ENCODE measurements at regions not wholly inside any gene's neighbourhood (a gene's known extent, or its start where the extent isn't known, plus 50 kb on each side); places are given as distances from the start of the nearest gene placed in this dataset.

DNA sequence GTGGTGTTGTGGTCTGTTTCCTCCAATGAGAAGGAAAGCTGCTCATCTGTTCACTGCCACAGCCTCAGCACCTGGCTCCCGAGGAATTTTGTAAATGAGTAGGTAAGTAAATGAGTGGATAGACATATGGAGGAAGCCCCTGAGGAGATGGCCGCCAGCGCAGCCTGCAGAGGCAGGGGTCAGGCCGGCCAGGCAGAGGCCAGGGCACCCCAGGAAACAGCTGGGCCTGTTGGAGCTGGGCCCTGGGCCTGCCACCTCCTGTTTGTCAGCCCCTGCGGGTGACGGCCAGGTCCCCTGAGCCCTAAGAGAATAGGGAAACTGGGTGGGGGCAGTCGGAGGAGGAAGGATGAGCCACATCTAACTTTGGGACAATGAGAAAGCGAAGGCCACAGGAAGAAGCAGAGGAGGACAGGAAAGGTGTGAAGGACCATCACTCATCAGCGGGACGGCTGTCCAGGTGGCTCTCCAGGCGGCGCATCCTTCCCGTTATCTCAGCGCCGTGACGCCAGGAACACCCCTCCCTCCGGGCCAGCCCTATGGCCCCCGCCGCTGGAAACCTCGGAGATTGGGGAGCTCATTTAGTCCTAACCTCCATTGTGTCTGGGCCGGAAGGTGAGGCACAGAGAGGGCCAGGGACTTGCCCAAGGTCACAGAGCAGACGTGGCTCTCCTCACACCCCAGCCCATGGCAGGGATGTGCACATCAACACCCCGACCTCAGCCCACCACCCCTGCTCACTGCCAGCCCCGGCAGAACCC is 142.3 kb upstream of the UNC5B start:
- no peak for DNase-seq (ENCODE audit: low read depth)

DNA sequence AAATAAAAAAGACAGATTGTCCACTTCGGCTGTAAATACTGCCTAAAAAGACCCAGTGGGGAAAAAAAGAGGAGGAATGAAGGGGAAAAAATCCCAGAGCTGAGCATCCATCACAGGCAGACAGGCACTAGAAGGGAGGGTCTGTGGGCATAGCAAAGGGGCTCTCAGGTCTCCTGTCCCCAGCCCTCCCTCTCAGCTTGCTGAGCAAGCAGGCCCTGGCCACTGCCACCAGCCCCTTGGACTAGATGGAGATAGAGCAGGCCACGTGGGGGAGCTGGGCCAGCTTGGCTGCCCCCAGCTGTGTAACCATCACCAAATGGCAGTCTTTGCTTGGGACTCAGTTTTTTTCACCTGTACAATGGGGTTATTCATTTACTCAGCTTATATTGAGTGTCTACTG is 141.6 kb upstream of the UNC5B start:
- no peak for DNase-seq (ENCODE audit: low read depth)

DNA sequence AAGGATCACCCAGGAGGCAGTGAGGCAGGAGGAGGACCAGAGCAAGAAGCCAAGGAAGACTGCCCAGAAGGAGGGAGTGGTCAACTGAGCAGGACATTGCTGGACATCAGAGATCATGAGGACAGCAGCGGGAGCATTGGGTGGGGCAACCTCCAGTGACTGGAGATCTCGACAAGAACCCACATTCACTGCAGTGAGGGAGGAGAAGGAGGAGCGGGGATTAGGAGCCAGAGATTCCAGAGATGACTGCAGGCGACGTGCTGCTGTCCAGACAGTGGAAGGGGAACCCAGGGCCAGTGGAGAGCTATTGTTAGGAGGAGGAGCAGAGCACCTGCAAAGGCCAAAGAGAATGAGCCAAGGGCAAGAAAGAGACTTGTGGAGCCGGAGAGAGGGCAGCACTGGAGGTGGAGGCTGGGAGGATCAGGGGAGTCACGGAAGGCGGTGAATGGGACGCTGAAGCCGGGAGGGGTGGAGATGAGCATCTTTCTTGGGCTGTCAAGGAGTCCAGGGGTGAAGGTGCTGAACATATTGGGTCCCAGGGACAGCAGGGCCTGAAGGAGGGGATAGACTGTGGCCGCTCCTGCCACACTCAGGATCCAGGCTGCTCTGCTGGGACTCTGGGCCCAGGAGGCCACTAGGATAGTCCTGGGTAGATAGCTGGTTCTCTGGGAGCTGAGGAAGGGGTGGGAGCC is 140.1 kb upstream of the UNC5B start:
- no peak for DNase-seq (ENCODE audit: low read depth)

DNA sequence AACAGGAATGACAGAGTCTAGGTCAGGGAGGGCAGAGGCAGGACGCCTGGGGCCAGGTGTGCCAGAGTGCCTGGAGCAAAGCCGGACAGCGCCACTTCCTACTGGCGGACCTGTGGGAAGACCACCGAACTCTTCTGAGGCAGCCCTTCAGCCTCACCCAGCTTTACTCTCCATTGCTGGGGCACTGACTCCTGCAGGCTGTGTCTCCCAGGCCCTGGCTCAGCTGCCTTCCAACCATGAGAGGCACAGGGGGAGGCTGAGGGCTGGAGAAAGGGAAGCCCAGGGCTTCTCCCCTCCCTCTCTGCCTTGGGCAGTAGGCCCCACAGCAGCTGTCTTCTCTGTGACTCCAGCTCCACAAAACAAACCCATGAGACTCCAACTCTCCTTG is 139.6 kb upstream of the UNC5B start:
- DNase-seq (ENCODE audit: low read depth), result no peak

DNA sequence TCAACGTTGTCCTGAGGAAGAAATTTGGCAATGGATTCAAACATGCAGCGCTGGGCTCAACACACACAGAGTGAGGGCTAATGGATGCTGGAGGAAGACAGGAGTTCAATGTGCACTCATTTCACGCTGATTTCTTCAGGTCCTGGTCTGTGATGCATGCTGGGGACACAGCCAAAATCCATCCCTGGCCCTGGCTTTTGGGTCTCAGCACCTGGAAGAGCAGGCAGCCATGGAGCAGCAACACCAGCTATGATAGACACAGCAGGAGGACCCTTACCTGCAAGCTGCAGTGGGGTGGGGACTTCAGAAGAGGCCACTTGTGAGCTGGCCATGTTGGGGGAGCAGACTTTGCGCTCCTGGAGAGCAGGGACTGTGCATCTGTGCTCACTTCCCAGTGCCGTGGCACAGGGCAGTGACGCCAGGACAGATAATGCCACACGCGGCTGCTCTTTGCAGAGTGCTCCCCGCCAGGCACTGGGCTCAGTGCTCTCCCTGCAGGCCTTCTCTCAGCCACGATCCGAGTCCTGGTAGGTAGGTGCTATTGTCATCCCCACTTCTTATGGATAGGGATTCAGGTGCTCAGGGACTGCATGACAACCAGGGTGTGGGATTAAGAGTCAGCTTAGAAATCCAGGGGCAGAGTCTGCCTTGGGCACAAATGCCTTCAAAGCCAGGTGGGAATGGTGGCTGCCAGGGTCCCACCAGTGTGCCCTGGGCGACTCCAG is 138.8 kb upstream of the UNC5B start:
- DNase-seq (ENCODE audit: low read depth), result no peak

DNA sequence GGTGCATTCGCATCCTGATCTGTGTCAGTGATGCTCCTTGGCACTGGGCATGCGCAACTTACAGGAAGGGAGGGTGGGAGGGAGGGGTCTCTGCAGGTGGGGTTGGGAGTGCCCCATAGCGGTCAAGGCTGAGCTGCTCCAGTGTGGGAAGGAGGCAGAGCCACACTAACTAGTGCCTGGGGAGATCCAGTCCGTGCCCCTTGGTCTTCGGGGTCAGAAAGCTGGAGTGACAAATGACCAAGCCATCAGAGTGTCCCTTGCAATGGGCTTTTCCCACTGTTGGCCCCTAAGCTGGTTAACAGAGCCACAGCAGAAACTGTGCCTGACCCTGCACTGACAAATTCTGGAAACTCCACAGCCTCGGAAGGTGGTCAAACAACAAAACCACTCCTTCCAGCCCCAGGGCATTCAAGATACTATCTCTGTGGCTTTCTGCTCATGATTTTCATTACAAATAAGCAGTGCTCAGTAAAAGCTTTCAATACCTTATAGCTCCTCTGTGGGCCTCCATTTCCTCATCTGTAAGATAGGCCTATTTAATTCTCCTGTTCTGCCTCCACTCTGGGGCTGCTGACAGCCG is 138.1 kb upstream of the UNC5B start:
- no peak for DNase-seq (ENCODE audit: low read depth)

DNA sequence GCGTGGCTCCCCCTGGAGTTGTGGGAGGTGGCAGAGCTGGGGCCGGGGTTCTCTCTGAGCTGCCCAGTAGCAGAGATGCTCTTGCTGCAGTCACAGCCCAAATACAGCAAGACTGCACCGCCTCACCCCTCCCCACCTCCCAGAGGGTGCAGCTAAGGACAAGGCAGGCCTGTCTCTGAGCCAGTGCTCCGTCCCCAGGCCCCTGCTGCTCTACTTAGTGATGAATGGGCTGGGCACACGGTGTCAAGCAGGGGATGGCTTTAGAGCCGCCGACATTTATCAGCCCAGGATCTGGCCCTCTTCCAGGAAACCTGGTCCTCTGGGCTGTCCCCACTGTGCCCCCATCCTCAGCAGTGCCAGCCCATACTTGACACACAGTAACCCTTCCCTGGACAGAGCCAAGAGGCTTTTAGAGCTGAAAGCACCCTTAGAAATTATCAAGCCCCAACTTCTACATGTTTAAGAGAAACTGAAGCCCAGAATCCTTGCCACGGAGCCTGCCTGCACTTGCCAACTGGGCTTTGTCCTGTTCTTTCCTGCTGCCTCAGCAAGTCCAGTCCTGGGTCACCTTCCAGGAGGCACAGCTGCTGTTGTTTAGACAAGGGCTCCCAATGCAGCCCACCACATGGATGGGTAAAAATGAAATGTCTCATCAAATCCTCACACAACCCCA is 137.1 kb upstream of the UNC5B start:
- no peak for DNase-seq (ENCODE audit: low read depth)

DNA sequence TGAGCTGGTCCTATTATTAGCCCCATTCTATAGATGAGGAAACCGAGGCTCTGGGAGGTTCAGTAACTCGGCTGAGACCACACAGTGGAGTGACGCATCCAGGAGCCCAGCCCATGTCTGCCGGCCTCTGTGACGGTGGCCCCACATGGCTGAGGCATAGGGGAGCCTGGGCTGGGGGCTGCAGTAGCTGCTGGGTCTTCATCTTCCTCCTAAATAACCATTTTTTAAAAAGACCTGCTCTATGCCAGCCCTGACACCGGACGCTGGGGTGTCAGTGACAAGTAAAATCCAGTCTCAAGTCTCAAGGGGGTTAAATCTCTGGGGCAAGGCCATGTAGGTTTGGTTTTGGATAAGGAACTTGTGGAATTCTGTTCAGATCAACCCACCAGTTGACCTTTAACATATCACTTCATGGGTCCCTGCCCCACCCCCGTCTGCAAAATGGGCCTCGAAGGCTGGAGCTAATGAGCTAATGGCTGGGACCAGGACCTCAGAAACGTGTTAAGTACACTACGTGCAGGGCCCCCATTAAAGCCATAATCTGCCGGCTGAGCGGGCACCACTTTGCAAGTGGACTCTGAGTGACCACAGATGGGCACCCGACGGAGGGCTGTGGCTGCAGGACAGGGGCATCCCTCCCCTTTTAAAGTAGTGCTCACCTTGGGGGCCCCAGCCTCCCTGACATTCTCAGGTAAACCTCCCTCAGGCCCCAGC is 136.5 kb upstream of the UNC5B start:
- DNase-seq (ENCODE audit: low read depth), result no peak

DNA sequence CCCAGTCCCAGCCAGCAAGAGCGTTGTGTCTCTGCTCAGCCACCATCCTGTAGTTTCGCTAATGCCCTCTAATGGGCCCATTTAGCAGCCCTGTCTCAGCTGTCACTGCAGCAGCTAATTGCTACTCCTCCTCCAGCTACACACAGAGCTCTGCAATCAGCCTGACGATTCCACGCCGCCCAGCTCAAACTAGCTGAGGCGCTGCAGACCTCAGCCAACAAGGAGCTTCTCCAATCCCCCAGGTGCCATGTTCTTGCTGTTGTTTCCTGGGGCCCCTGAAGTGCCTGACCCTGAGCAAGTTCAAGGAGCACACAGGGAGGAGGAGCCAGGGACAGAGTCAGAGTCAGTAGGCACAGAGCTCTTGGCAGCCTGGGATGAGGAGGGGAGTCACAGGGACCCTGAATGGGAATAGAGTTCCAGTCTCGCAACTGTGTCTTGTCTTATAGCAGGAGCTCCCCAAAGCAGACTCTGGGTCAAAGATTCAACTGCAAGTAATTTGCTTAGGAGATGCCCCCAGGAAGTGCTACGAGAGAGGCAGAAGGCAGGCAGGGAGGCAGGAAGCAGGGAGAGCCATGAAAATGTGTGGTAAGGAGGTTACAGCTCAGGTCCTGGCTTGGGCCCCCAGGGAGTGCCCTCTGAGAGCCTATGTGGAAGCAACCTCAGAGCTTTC is 135.8 kb upstream of the UNC5B start:
- no peak for DNase-seq (ENCODE audit: low read depth)

DNA sequence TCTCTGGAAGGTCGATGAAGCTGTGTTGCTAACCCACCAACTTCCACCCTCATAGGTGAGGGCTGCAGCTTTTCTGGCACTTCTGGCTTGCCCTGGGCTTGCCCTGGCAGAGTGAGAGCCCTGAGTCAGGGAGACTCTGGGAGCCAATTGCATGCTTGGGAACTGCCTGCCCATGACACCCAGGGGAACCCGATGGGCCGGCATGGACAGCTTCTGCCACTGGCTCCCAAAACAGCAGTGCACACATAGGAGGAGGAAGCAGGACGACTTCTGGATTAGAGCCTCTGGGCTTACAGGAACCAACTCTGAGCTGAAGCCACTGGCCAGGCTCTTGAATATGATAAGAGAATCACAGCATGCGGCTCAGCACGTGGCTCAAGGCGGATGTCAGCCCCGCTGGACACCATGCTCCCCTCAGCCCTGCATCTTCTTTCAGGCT is 135.2 kb upstream of the UNC5B start:
- peak; percentile 7 for DNase-seq (ENCODE audit: low read depth)

DNA sequence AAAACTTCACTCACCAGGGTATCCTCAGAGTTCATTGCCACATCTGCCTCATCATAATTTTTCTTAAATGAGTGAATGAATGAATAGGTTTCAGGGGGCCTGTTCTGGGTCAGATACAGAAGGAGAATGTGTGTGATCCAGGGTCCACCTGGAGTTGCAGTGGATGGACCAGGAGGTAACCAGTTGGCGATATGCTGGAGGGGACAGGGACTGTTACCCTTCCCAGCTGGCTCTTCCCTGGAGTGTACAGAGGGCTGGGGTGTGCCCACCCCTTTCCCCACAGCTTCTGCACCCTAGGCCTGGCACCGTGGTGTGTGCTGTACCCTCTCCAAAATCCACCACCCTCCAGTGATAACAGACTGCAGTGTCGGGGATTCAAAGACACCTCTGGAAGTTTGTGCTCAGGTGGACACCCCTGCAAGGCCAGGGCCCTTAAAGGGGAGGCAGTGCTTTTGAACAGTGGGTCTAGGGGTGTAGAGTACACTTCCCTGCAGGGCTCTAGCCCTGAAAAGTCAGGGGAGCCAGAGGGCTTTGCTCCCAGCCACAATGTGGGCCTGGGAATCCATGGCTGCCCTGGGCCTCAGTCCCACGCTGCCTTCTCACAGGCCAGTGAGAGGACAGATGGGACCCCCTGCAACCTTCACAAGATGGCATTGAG is 134.4 kb upstream of the UNC5B start:
- DNase-seq (ENCODE audit: low read depth), result no peak

DNA sequence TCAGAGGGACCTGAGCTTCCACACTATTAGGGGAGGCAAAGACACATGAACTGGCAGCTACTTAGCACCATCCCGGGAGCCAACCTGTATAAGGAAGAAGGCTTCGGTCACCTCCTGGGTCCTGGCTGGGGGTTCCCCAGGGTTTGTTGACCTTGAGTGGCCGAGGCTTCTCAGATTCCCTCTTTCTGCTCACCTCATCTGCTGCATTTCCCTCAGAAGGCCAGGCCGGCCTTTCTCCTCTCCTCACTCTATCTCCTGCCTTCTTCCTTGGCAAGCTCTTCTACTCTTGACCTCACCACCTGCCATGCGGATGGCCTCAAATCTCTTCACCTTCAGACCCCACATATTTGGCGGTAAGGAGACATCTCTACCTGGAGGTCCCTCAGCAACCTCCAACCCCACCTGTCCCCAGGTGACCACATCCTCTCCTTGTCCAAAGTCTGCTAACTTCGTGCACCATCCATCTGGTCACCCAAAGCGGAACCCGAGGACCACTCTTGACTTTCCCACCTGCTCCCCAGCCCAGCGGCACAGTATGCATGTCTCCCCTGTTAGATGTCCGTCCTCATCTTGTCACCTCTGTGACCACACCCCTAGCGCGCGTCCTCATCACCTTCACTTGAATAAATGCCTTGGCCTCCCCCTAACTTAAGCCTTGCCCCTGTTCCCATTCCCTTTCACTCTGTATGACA is 133.8 kb upstream of the UNC5B start:
- no peak for DNase-seq (ENCODE audit: low read depth)

DNA sequence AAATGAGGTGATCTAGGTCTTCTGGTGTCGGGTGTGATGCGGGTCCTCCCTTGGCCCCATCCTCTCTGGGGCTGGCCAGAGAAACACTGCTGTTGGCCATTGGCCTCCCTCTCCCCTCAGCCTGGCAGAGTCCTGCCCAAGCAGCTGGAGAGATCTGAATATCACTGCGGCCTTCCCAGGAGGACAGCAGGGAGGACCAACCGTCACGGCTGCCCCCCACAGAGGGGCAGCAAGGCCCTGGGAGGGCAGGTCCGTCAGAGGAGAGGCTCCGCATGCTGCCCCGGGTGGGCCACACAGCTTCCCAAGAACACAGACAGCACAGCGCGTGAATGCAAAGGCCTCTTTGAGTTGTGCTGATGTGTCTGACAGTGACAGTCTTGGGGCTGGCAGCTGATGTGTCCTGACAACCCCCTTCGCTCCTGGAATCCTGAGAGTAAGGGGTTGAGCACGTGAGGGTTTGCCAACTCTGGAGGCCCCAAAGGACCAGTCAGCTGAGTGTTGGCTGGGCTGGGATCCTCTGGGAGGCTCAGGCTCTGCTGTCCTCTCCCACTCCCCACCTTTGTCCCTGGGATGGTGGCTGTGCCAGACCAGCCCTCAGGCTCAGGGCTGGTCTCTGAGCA is 132.5 kb upstream of the UNC5B start:
- no peak for DNase-seq (ENCODE audit: low read depth)

DNA sequence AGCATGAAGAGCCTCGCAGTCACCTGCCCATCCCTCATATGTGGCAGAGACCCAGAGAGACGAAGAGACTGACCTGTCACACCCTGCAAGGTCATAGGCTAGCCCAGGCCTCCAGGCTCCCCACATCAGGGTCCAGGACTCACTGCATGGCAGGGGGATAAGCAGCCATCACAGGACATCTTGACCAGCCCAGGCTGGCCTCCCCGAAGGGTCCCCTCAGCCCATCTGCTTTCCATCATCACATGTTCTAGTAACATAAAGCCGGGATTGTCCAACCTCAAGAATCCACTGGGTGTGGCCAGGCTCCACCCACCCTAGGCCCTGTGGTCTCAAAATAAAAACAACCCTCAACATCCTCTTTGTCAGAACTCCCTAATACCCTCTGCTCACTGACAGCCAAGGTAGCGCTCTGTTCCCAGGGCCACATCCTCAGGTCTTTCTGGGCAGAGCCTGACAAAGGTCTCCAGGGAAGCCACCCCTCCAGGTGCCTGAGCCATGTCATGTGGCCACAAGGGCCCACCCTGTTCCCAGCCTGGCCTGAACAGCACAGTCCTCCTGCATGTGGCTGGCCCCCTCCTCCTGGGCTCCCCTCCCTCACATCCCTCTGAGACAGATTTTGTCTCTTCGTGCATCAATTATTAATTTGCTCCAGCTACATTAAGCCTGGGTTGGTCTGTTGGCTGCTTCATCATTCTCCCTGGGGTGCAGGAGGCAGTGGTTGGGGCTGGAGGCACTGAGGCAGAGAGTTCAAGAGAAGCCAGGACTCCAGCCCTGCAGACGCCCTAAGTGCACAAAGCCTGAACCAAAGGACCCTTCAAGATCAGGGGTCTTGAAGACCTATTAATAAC is 131.8 kb upstream of the UNC5B start:
- no peak for DNase-seq (ENCODE audit: low read depth)

DNA sequence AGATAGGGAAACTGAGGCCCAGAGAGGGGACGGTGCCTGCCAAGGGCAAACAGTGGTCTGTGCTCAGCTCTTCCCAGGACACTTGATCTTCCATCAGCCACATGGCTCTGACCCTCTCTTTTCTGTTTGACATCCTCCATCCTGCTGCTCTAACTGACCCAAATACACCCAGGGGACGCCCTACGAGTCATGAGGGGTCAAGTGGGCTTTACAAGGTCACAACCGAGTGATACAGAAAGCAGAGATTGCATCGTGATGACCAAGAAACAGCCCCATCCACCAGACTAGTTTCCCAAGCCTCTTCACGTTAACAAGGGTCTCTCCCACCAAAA is 131.2 kb upstream of the UNC5B start:
- DNase-seq (ENCODE audit: low read depth), result no peak

DNA sequence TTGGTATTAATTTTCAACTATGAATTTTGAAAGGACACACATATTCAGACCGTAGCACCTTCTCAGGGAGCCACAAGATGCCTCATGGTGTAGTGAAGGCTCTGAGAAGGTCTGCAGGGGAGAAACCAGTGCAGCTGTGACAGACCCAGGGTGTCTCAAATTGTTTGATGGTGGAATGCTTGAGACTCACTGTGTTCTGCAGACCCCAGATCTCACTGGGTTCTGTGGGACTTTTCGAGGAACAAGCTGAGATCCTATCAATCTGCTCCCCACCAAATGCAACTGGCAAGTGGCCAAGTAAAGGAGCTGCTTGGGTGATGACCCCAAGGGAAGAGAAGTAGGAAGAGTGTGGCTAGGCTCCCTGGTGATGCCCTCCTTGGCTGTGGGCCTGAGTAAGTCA is 130.5 kb upstream of the UNC5B start:
- DNase-seq (ENCODE audit: low read depth), result no peak

DNA sequence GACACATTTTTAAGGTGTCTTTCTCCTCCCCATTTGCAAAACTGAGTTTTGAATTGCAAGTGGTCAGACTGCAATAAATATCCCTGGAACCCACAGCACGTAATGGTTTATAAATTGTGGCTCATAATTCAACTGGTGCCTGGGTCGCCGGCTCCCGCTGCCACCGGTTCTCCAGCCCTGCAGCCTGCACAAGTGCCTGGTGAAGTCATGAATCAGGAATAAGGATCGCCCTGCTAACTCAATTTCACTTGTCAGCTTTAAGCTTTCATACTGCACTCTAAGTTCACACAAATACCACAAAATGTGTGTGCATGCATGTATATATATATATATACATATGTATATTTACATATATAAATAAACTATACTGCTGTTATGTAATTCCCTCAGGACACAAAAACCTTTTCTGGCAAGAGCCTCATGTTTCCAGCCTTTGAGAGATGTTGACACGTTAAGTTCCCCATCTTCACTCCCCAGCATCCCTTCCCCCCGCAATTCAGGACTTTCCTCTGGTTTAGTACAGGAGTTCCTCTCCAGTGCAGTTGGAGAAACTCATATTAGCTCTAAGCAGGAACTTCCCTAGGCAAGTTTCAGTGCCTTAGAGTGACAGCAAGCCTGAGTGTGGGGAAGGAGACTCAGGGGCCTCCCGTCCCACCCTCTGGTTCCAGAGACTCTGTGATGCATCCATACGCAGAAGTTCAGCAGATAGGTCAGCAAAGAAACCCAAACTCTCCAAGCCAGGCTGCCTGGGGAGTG is 129.2 kb upstream of the UNC5B start:
- no peak for DNase-seq (ENCODE audit: low read depth)

DNA sequence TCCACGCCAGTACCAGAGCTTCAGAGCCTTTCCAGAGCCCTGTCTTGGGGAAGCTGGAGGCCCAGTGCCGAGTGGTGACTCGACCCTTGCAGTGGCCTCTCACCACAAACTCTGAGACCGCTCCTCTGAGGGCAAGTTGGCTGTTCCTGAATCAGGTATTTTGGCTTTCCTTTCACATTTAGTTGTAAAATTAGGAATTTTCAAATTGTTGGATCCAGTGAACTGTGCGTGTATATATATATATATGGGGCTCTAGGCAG is 128.7 kb upstream of the UNC5B start:
- no peak for DNase-seq (ENCODE audit: low read depth)
